GM12878 (cell line): ENCODE measurements at regions not wholly inside any gene's neighbourhood (a gene's known extent, or its start where the extent isn't known, plus 50 kb on each side); places are given as distances from the start of the nearest gene placed in this dataset.

Experiments
- CBX5 ChIP-seq: sonication (generic); IDR thresholded peaks from 2 replicates; pipeline ENCODE4 v1.6.1; 2016; ENCODE audit warnings: low read depth, moderate library complexity, mild to moderate bottlenecking, inconsistent platforms
- CHD1 ChIP-seq: IDR thresholded peaks from 2 replicates; pipeline ENCODE4 v1.6.1; 2012; ENCODE audit warnings: low read depth, low read length, improper control_type of control experiment
- CREB1 ChIP-seq: IDR thresholded peaks from 2 replicates; pipeline ENCODE4 v1.6.1; 2012; ENCODE audit warnings: low read depth, mild to moderate bottlenecking, inconsistent platforms
- CTCF ChIP-seq, 3 experiments: IDR thresholded peaks in 2 of 3; conservative IDR thresholded peaks in 1 of 3; 2 replicates each; pipeline ENCODE4 v1.5.1; 2011; ENCODE audit warnings: low read depth in 3 of 3, low read length in 3 of 3, mild to moderate bottlenecking in 3 of 3, control low read depth in 2 of 3, moderate library complexity in 2 of 3, inconsistent platforms in 1 of 3, mixed read lengths in 1 of 3; ENCODE audit not compliant: control insufficient read depth in 2 of 3, insufficient read depth in 1 of 3; ENCODE audit errors: extremely low read depth in 1 of 3
- ESRRA ChIP-seq: IDR thresholded peaks from 2 replicates; pipeline ENCODE4 v1.6.1; 2012; ENCODE audit warnings: mild to moderate bottlenecking, low read length, improper control_type of control experiment
- EZH2 ChIP-seq: IDR thresholded peaks from 2 replicates; pipeline ENCODE4 v1.6.1; 2012; ENCODE audit warnings: low read depth, mild to moderate bottlenecking, control low read depth, inconsistent platforms, low read length, borderline replicate concordance; ENCODE audit not compliant: control insufficient read depth
- HCFC1 ChIP-seq: fragments of 150-350 bp; IDR thresholded peaks from 2 replicates; pipeline ENCODE4 v1.6.1; 2014; ENCODE audit warnings: low read length
- PAX8 ChIP-seq: fragments of 450-650 bp; IDR thresholded peaks from 2 replicates; pipeline ENCODE4 v1.6.1; 2017; ENCODE audit warnings: mild to moderate bottlenecking, moderate library complexity
- POLR2AphosphoS5 ChIP-seq: IDR thresholded peaks from 2 replicates; pipeline ENCODE4 v1.6.1; 2011; ENCODE audit warnings: mild to moderate bottlenecking, low read length, inconsistent platforms
- RCOR1 ChIP-seq: conservative IDR thresholded peaks from 2 replicates; pipeline ENCODE4 v1.6.1; 2012; ENCODE audit warnings: low read depth, low read length, improper control_type of control experiment
- TAF1 ChIP-seq: IDR thresholded peaks from 2 replicates; pipeline ENCODE4 v1.6.1; 2011; ENCODE audit warnings: mild to moderate bottlenecking, low read depth, low read length, borderline replicate concordance
- YY1 ChIP-seq: IDR thresholded peaks from 2 replicates; pipeline ENCODE4 v1.6.1; 2011; ENCODE audit warnings: low read depth, mild to moderate bottlenecking, low read length
- ZNF274 ChIP-seq: IDR thresholded peaks from one replicate; pipeline ENCODE4 v1.8.0; 2011; ENCODE audit not compliant: insufficient read length, insufficient read depth

DNA sequence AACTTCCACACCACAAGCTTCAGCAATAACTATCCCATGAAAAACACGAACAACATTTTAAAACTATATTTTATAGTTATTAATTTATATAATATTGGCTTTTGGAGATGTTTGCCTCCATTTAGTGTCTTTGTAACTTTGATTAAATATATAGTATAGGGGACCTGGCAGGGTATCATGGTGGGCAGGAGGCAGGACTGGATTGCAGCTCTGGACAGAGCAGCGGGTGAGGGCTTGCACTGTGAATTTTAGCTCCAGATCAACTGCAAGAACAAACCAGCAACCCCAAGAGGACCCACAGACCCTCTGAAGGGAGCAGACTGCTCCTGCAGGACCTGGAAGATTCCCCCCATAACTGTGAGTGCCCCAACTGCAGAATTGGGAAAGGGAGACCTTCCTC, 777.9 kb downstream of the KCNJ2 start:
- TF ChIP-seq ZNF274 (no peak), CTCF (IDR thresholded peaks at IDR 0.05 in 2 of 3, conservative IDR thresholded peaks at IDR 0.05 in 1 of 3; ENCODE audit: control insufficient read depth in 2 of 3, extremely low read depth in 1 of 3, insufficient read depth in 1 of 3, low read depth in 3 of 3, low read length in 3 of 3) (no peak), CHD1 (no peak), TAF1 (no peak), CREB1 (no peak), PAX8 (no peak), EZH2 (no peak), RCOR1 (no peak), ESRRA (no peak), POLR2AphosphoS5 (no peak), CBX5 (no peak), YY1 (no peak), HCFC1 (no peak)
